ENCODE measurements at regions not wholly inside any gene's neighbourhood (a gene's known extent, or its start where the extent isn't known, plus 50 kb on each side); places are given as distances from the start of the nearest gene placed in this dataset.
"Not testable (repeated sequence)": the region's sequence is repeated elsewhere in the genome, so short reads cannot be mapped to it uniquely, and the experiment has no call there.

DNA sequence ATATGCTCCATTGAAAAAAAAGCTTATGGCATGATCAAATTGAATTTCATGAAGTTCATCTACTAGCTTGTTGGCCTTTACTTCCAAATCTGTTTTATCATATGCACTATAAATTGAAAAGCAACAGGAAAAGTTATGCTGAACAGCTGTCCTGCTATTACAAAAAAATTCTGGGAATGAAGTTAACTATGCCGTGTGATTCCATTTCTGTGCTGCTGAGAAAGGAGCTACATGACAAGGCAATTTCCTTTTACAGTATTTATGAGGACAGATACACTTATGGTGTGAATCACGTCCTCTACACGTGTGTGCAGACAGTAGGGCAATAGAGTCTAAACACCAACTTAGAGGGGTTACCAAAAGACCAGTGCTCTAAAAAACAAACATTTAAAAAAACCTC lies 426.5 kb upstream of the AKR1E2 start:
- Histone ChIP-seq H3K36me3 (ENCODE audit: control insufficient read depth, insufficient read depth, low read length) (no peaks in the 10 kb centered on the region), H3K4me3 (ENCODE audit: low read depth, low read length) (no peak overlapping the region), H3K27me3 (ENCODE audit: control insufficient read depth, insufficient read depth, low read length) (no peaks in the 10 kb centered on the region)
- no peak for FAIRE-seq
- DNase-seq (ENCODE audit: low read depth) = no peak
- TF ChIP-seq CTCF (IDR thresholded peaks at IDR 0.05; ENCODE audit: insufficient read depth, low read length, severe bottlenecking) = no peak

DNA sequence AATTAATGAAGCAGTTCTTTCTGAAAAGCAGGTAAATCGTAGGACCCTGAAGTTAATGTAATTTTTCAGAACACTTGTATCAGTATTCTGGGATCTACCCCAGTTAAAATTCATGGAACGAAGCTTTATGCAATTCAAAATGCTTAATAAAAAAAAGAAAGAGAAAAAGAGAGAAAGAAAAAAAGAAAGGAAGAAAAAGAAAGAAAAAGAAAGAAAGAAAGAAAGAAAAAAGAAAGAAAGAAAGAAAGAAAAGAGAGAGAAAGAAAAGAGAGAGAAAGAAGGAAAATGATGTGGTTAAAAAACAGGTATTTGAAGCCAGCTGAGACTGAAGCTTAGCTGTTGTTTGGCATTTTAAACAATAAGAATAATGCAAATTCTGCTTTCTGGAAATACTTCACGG lies 427.4 kb upstream of the AKR1E2 start:
- FAIRE-seq (no peak), DNase-seq (ENCODE audit: low read depth) (no peak)
- TF ChIP-seq CTCF (IDR thresholded peaks at IDR 0.05; ENCODE audit: insufficient read depth, low read length, severe bottlenecking) = no peak
- no peaks in the 10 kb centered on the region for H3K36me3 ChIP-seq (ENCODE audit: control insufficient read depth, insufficient read depth, low read length)
- H3K4me3 ChIP-seq (ENCODE audit: low read depth, low read length) = no peak overlapping the region
- no peaks in the 10 kb centered on the region for H3K27me3 ChIP-seq (ENCODE audit: control insufficient read depth, insufficient read depth, low read length)

DNA sequence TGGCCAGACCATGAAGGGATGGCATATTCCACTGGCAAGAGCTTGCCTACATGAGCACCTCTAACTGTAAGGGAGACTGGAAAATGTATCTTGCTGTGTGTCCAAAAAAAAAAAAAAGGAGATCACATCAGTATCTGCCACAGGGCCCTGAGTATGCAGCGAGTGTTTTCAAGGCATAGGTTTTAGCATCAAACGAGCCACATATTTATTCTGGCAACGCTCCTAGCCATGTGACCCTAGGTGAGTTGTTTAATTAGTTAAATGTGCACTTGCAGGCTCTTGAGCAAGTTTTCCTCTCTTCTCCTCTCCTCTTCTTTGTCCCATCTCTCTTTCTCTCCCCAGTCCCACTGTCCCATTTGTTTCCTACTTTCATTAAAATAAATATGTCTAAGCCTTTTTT lies 428.7 kb upstream of the AKR1E2 start:
- DNase-seq (ENCODE audit: low read depth) = peak; percentile 8
- H3K27me3 ChIP-seq (ENCODE audit: control insufficient read depth, insufficient read depth, low read length) = no peaks in the 10 kb centered on the region
- no peak overlapping the region for H3K4me3 ChIP-seq (ENCODE audit: low read depth, low read length)
- H3K36me3 ChIP-seq (ENCODE audit: control insufficient read depth, insufficient read depth, low read length) = no peaks in the 10 kb centered on the region
- FAIRE-seq = no peak
- TF ChIP-seq CTCF (IDR thresholded peaks at IDR 0.05; ENCODE audit: insufficient read depth, low read length, severe bottlenecking) = no peak

DNA sequence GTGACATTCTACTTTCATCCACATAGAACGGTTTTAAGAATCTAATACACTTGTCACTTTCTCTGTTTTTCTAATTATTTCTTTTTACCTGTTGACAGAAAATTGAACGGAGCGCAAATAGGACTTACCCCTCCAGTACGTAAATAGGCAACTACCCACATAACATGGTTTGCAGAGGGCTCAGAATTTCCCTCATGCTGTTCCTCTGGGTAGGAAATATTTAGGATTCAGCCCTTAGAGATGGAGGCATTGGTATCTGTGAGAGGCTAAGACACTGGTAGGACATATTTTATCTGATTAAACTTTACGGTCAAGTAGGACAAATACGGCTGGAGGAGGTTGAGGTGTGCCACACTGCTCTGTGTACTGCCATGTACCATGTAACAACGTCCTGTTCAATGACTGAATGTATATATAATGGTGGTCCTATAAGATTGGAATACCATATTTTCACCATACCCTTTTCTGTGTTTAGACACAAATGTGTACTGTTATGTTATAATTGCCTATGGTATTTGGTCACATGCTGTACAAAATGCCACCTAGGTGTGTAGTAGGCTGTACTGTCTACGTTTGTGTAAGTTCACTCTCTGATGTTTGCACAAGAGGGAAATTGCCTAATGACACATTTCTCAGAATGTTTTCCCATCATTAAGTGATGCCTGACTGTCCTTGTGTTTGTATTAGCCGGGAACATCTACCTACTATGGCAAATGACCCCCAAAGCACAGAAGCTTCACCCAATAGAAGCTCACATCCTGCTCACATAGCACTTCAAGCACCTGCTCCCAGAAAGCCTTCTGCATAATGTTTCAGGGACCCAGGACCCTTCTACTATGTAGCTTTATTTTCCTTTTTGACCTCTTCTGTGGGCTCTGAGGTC lies 429.4 kb upstream of the AKR1E2 start:
- no peak for TF ChIP-seq CTCF (IDR thresholded peaks at IDR 0.05; ENCODE audit: insufficient read depth, low read length, severe bottlenecking)
- peak; percentile 84 for FAIRE-seq
- no peaks in the 10 kb centered on the region for H3K36me3 ChIP-seq (ENCODE audit: control insufficient read depth, insufficient read depth, low read length)
- DNase-seq (ENCODE audit: low read depth) = no peak
- H3K4me3 ChIP-seq (ENCODE audit: low read depth, low read length) = no peak overlapping the region
- no peaks in the 10 kb centered on the region for H3K27me3 ChIP-seq (ENCODE audit: control insufficient read depth, insufficient read depth, low read length)

GRCh38 chr10:4395731-4396130 lies 430.3 kb upstream of the AKR1E2 start:
- no peak for TF ChIP-seq CTCF (IDR thresholded peaks at IDR 0.05; ENCODE audit: insufficient read depth, low read length, severe bottlenecking)
- H3K4me3 ChIP-seq (ENCODE audit: low read depth, low read length) = no peak overlapping the region
- FAIRE-seq (no peak), DNase-seq (ENCODE audit: low read depth) (no peak)
- H3K27me3 ChIP-seq (ENCODE audit: control insufficient read depth, insufficient read depth, low read length) = no peaks in the 10 kb centered on the region
- no peaks in the 10 kb centered on the region for H3K36me3 ChIP-seq (ENCODE audit: control insufficient read depth, insufficient read depth, low read length)

DNA sequence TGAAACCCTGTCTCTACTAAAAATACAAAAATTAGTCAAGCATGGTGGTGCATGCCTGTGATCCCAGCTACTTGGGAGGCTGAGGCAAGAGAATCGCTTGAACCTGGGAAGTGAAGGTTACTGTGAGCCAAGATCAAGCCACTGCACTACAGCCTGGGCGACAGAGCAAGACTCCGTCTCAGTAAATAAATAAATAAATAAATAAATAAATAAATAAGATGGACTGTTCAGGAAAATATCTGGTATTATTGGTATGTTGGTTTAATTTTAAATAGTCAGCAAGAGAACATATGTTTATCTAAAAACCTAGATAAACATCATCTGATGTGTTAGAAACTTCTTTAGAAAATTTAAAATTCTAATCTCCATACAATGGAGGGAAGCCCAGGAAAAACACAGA lies 431.6 kb upstream of the AKR1E2 start:
- H3K27me3 ChIP-seq (ENCODE audit: control insufficient read depth, insufficient read depth, low read length); FAIRE-seq; DNase-seq (ENCODE audit: low read depth); H3K4me3 ChIP-seq (ENCODE audit: low read depth, low read length); H3K36me3 ChIP-seq (ENCODE audit: control insufficient read depth, insufficient read depth, low read length): not testable (repeated sequence)

All from bronchial epithelial cell (primary cell).